ENCODE measurements at regions not wholly inside any gene's neighbourhood (a gene's known extent, or its start where the extent isn't known, plus 50 kb on each side); places are given as distances from the start of the nearest gene placed in this dataset.

GRCh38 chr7:130927564-130927963 is 193.6 kb upstream of the KLF14 start:
- ChIA-PET POLR2A (no interaction called here), CTCF (interaction anchor here (4.1 kb wide), 1 partner anchor 31 kb away, joined by 23 read pairs; no protein-coding TSS in a partner anchor)
- dilution Hi-C loops (cut with MboI; ENCODE audit: extremely low pct_ligation_motif_present, low sequenced_read_pairs) = no loop called here
- Histone ChIP-seq H3K4me1 (ENCODE audit: control insufficient read depth, extremely low read depth, insufficient read depth, low read length) (peaks cover 8% of the 10 kb centered on the region), H3K4me2 (ENCODE audit: insufficient read depth, low read length) (no peak overlapping the region), H4K20me1 (replicated peaks; ENCODE audit: control insufficient read depth, extremely low read depth, insufficient read depth, low read length) (no peaks in the 10 kb centered on the region), H2AFZ (ENCODE audit: low read depth, low read length) (no peak overlapping the region), H3K27me3 (ENCODE audit: control insufficient read depth in 2 of 2, insufficient read depth in 2 of 2, low read length in 2 of 2) (no peaks in the 10 kb centered on the region), H3K4me3 (replicated peaks in 1 of 3; ENCODE audit: insufficient read depth in 1 of 3, low read depth in 1 of 3, low read length in 3 of 3) (no peak overlapping the region), H3K9ac (replicated peaks; ENCODE audit: extremely low read depth, insufficient read depth, low read length) (no peak overlapping the region), H3K9me1 (replicated peaks; ENCODE audit: control insufficient read depth, extremely low read depth, insufficient read depth, low read length) (no peaks in the 10 kb centered on the region), H3K79me2 (ENCODE audit: control insufficient read depth, insufficient read depth, low read length) (no peaks in the 10 kb centered on the region), H3K9me3 (replicated peaks; ENCODE audit: control insufficient read depth, insufficient read depth, low read length) (no peaks in the 10 kb centered on the region), H3K27ac (ENCODE audit: insufficient read depth, low read depth, low read length) (no peak overlapping the region), H3K36me3 (ENCODE audit: control insufficient read depth in 2 of 2, extremely low read depth in 1 of 2, insufficient read depth in 2 of 2, low read length in 2 of 2) (peaks cover 0 to 2% of the 10 kb centered on the region in 2 experiments)
- TF ChIP-seq POLR2A (IDR thresholded peaks at IDR 0.05; ENCODE audit: low read depth, low read length) (no peak), MAX (IDR thresholded peaks at IDR 0.05; ENCODE audit: insufficient read depth, insufficient read length) (no peak), POLR2AphosphoS5 (IDR thresholded peaks at IDR 0.05; ENCODE audit: insufficient read depth, low read depth, low read length) (no peak), GATA2 (IDR thresholded peaks at IDR 0.05; ENCODE audit: insufficient read depth, insufficient read length, low read depth, low read length) (no peak), MYC (IDR thresholded peaks at IDR 0.05; ENCODE audit: low read depth, low read length) (no peak), FOS (IDR thresholded peaks at IDR 0.05; ENCODE audit: borderline replicate concordance, insufficient read depth, low read length) (no peak), CTCF (IDR thresholded peaks at IDR 0.05; ENCODE audit: extremely low read depth in 1 of 2, insufficient read depth in 1 of 2, low read depth in 1 of 2, low read length in 2 of 2) (no peak), EZH2 (IDR thresholded peaks at IDR 0.05; ENCODE audit: borderline replicate concordance, low read depth, low read length, severe bottlenecking) (no peak), JUN (IDR thresholded peaks at IDR 0.05; ENCODE audit: borderline replicate concordance, insufficient read depth, insufficient read length, low read depth) (no peak)
- intact Hi-C loops (cut with micrococcal nuclease) = no loop called here
- no peak for FAIRE-seq
- no TSS peak for BruUV-seq (replicated peaks)
- DNase-seq (ENCODE audit: low read depth, low spot score) = no peak
